HepG2 (cell line): ENCODE measurements at regions not wholly inside any gene's neighbourhood (a gene's known extent, or its start where the extent isn't known, plus 50 kb on each side); places are given as distances from the start of the nearest gene placed in this dataset.
A peak's percentile ranks its signal among the peaks of the same experiment; 100 is the strongest.
"Not testable (repeated sequence)": the region's sequence is repeated elsewhere in the genome, so short reads cannot be mapped to it uniquely, and the experiment has no call there.

Source experiments
- ATAC-seq: fragments of 200-7000 bp; cut with Tn5 transposase; 3 replicates; pipeline ENCODE4 v1.9.1; 2020; ENCODE audit warnings: mild to moderate bottlenecking, moderate library complexity
- BruUV-seq: library from RNA; stranded (reverse); fragments of 400-500 nt; replicated peaks from 2 replicates; lab custom pipeline; 2021; lab: Mats Ljungman, UMichigan
- CTCF ChIA-PET: fragments of 300-600 bp; formaldehyde crosslinking; extraction: SDS; loops from one replicate; lab custom pipeline; 2021; ENCODE audit warnings: low total read pairs, inconsistent platforms, low intra/inter-chr PET ratio; lab: Yijun Ruan, JAX
- POLR2A ChIA-PET: fragments of 350-600 bp; sonication (Branson Sonifier 250); formaldehyde crosslinking; loops from one replicate; lab custom pipeline; 2020; ENCODE audit warnings: antibody characterized with exemption, inconsistent platforms; lab: Yijun Ruan, JAX
- DNase-seq: peaks from one replicate; pipeline ENCODE4 v3.0.0-alpha.2; 2015; ENCODE audit warnings: low spot score
- FAIRE-seq: peaks from 3 replicates; lab custom pipeline; 2011; peaks lifted over from hg19 to GRCh38; lab: Jason Lieb, UNC
- H2AFZ ChIP-seq: one replicate; pipeline ENCODE4 v1.6.1; 2011; ENCODE audit warnings: low read length, inconsistent platforms
- H3K27ac ChIP-seq: fragments of 300-600 bp; 3 replicates; pipeline ENCODE4 v1.8.0; 2011; ENCODE audit warnings: mixed run types, mild to moderate bottlenecking, mixed read lengths, low read length, inconsistent platforms; ENCODE audit not compliant: insufficient read depth; ENCODE audit errors: extremely low read length
- H3K27me3 ChIP-seq, 2 experiments: fragments of 200-600 bp in 1 of 2; 2 replicates in 1 of 2; 3 replicates in 1 of 2; pipeline versions ENCODE4 v1.6.0 to v1.8.0; 2011; ENCODE audit warnings: low read length in 2 of 2, mild to moderate bottlenecking in 2 of 2, moderate library complexity in 2 of 2, inconsistent platforms in 1 of 2; ENCODE audit not compliant: insufficient read depth in 2 of 2, control insufficient read depth in 1 of 2
- H3K36me3 ChIP-seq, 2 experiments: fragments of 200-600 bp in 1 of 2; replicated peaks in 1 of 2; 2 replicates in 1 of 2; 3 replicates in 1 of 2; pipeline versions ENCODE4 v1.5.1 to v1.8.0; 2011; ENCODE audit warnings: low read length in 2 of 2, inconsistent platforms in 1 of 2; ENCODE audit not compliant: insufficient read depth in 2 of 2, control insufficient read depth in 1 of 2
- H3K4me1 ChIP-seq: 2 replicates; pipeline ENCODE4 v1.5.1; 2012; ENCODE audit warnings: low read length, inconsistent platforms; ENCODE audit not compliant: insufficient read depth
- H3K4me2 ChIP-seq: 2 replicates; pipeline ENCODE4 v1.6.0; 2011; ENCODE audit warnings: low read depth, low read length, inconsistent platforms
- H3K4me3 ChIP-seq, 3 experiments: fragments of 200-600 bp in 1 of 3; sonication (generic), shearing (Covaris generic) in 1 of 3; replicated peaks in 1 of 3; 2 replicates each; pipeline ENCODE4 v1.5.1; 2011 to 2016; ENCODE audit warnings: low read length in 3 of 3, inconsistent platforms in 2 of 3, low read depth in 2 of 3, mild to moderate bottlenecking in 2 of 3, control low read depth in 1 of 3, mixed read lengths in 1 of 3; ENCODE audit not compliant: insufficient read depth in 1 of 3
- H3K79me2 ChIP-seq: one replicate; pipeline ENCODE4 v1.6.1; 2011; ENCODE audit warnings: low read length, inconsistent platforms; ENCODE audit not compliant: insufficient read depth
- H3K9ac ChIP-seq: 2 replicates; pipeline ENCODE4 v1.6.0; 2011; ENCODE audit warnings: mild to moderate bottlenecking, low read depth, low read length, inconsistent platforms; ENCODE audit not compliant: insufficient read depth
- H3K9me3 ChIP-seq: 2 replicates; pipeline ENCODE4 v1.5.1; 2012; ENCODE audit warnings: mild to moderate bottlenecking, low read length
- H4K20me1 ChIP-seq: 2 replicates; pipeline ENCODE4 v1.6.0; 2011; ENCODE audit warnings: inconsistent platforms, mild to moderate bottlenecking, low read length, moderate library complexity; ENCODE audit not compliant: insufficient read depth
- HNRNPK ChIP-seq: fragments of 200-400 bp; formaldehyde crosslinking; IDR thresholded peaks from 2 replicates; pipeline ENCODE4 v1.6.1; 2018; ENCODE audit warnings: low read length, low read depth, moderate library complexity, mild to moderate bottlenecking; ENCODE audit not compliant: poor library complexity, severe bottlenecking
- MAFF ChIP-seq: IDR thresholded peaks from 2 replicates; pipeline ENCODE4 v1.6.1; 2011; ENCODE audit warnings: low read depth, low read length, improper control_type of control experiment
- MAFK ChIP-seq, 2 experiments: IDR thresholded peaks in 1 of 2; conservative IDR thresholded peaks in 1 of 2; 2 replicates each; pipeline ENCODE4 v1.6.1; 2011; ENCODE audit warnings: improper control_type of control experiment in 2 of 2, low read length in 2 of 2
- WGBS: methylation state at CpG from one replicate; pipeline ENCODE4 v1.1.6; 2017; ENCODE audit warnings: low lambda C conversion rate; 5-methylcytosine and 5-hydroxymethylcytosine counted together
- in situ Hi-C: cut with HindIII; loops from 2 replicates; pipeline ENCODE4 v1.10.0; 2017; ENCODE audit warnings: low pct_unique_long_range_greater_than_20kb; ENCODE audit not compliant: extremely low pct_ligation_motif_present
- intact Hi-C: fragments of 100-400 bp; cut with micrococcal nuclease; formaldehyde crosslinking; loops from one replicate; pipeline ENCODE4 v1.10.0; 2022; ENCODE audit not compliant: unreplicated experiment

DNA sequence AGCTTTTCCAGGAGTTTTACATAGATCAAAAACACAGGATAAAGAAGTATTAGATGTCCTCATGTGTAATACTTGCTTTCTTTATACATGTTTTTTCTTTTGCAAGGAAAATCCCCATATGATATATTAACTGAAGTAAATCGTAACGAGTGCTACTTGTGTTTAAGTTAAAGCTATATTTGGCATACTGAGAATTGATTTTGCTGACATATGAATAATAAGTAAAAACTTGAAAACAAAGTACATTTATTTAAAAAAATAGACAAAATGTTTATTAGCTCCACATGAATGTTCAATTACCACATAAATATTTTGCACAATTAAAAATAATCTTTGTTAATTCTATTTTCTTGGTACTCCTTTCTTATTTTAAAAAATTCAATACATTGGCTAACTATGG lies 884.7 kb downstream of the FSTL5 start:
- ATAC-seq (no peak), DNase-seq (no peak), FAIRE-seq (no peak)
- Histone ChIP-seq H3K27me3 (no peaks in the 10 kb centered on the region), H3K4me2 (no peak overlapping the region), H3K36me3 (no peaks in the 10 kb centered on the region), H3K9ac (no peak overlapping the region), H3K4me1 (no peaks in the 10 kb centered on the region), H3K4me3 (no peak overlapping the region), H3K9me3 (no peaks in the 10 kb centered on the region), H4K20me1 (no peaks in the 10 kb centered on the region)
- CTCF ChIA-PET = no interaction called here
- POLR2A ChIA-PET = no interaction called here
- intact Hi-C loops = no loop called here
- no TSS peak for BruUV-seq
- WGBS = 2% methylated on average over 2 of the region's 2 CpGs
- TF ChIP-seq HNRNPK = no peak
- peak; percentile 54 to 82 for TF ChIP-seq MAFK (conservative IDR thresholded peaks at IDR 0.05 in 1 of 2, IDR thresholded peaks at IDR 0.05 in 1 of 2; ENCODE audit: low read length in 2 of 2)
- peak; percentile 74 for TF ChIP-seq MAFF
- TF ChIP-seq, all 625 proteins: peak for 2
- in situ Hi-C loops = no loop called here
- Histone ChIP-seq H3K79me2 (no peaks in the 10 kb centered on the region), H2AFZ (no peak overlapping the region), H3K27ac (no peak overlapping the region)

- H4K20me1 ChIP-seq, H3K27me3 ChIP-seq, H3K4me1 ChIP-seq, BruUV-seq, H3K4me3 ChIP-seq, H3K9ac ChIP-seq, ATAC-seq, H2AFZ ChIP-seq, FAIRE-seq, H3K4me2 ChIP-seq, POLR2A ChIA-PET, H3K79me2 ChIP-seq, in situ Hi-C loops, H3K9me3 ChIP-seq, intact Hi-C loops, H3K27ac ChIP-seq, CTCF ChIA-PET, DNase-seq, H3K36me3 ChIP-seq: not testable (repeated sequence)
- 60% methylated on average over 1 of the region's 44 CpGs for WGBS
These were observed 886.5 kb downstream of the FSTL5 start for GRCh38 chr4:161277150-161277787.
